OCI-LY3 (cell line): ENCODE measurements at regions not wholly inside any gene's neighbourhood (a gene's known extent, or its start where the extent isn't known, plus 50 kb on each side); places are given as distances from the start of the nearest gene placed in this dataset.

ENCODE experiments used
- H2AFZ ChIP-seq: fragments of 200-600, 300-600 bp; shearing (Covaris generic); 2 replicates; pipeline ENCODE4 v1.6.0; 2014; ENCODE audit warnings: antibody characterized with exemption, low read depth, low read length
- H3K27ac ChIP-seq: fragments of 200-600, 300-600 bp; sonication (generic); 2 replicates; pipeline ENCODE4 v1.5.1; 2014; ENCODE audit warnings: mild to moderate bottlenecking, low read length, moderate library complexity, mixed read lengths
- H3K27me3 ChIP-seq: fragments of 200-600, 300-600 bp; sonication (generic); 2 replicates; pipeline ENCODE4 v1.6.1; 2014; ENCODE audit warnings: low read depth, low read length, mixed read lengths
- H3K36me3 ChIP-seq: fragments of 200-600, 300-600 bp; sonication (generic); replicated peaks from 2 replicates; pipeline ENCODE3; 2014; ENCODE audit warnings: low read depth, low read length, mixed read lengths
- H3K4me1 ChIP-seq: fragments of 300-600, 200-600 bp; sonication (generic); 2 replicates; pipeline ENCODE4 v1.6.1; 2014; ENCODE audit warnings: low read length, mixed read lengths
- H3K4me2 ChIP-seq: fragments of 200-600, 300-600 bp; sonication (generic); 2 replicates; pipeline ENCODE4 v1.6.1; 2014; ENCODE audit warnings: low read length, mixed read lengths
- H3K4me3 ChIP-seq: fragments of 300-600, 200-600 bp; sonication (generic); 2 replicates; pipeline ENCODE4 v1.5.1; 2014; ENCODE audit warnings: antibody characterized with exemption, mild to moderate bottlenecking, low read length, moderate library complexity
- H3K79me2 ChIP-seq: fragments of 300-600, 200-600 bp; shearing (Covaris generic); 2 replicates; pipeline ENCODE4 v1.6.1; 2014; ENCODE audit warnings: mild to moderate bottlenecking, low read length, mixed read lengths
- H3K9ac ChIP-seq: fragments of 300-600, 200-600 bp; shearing (Covaris generic); 2 replicates; pipeline ENCODE4 v1.6.0; 2014; ENCODE audit warnings: mild to moderate bottlenecking, low read length, moderate library complexity
- H3K9me3 ChIP-seq: fragments of 200-600, 300-600 bp; shearing (Covaris generic); 2 replicates; pipeline ENCODE4 v1.6.1; 2014; ENCODE audit warnings: low read length, mixed read lengths; ENCODE audit not compliant: insufficient read depth
- H4K20me1 ChIP-seq: fragments of 200-600, 300-600 bp; sonication (generic); 2 replicates; pipeline ENCODE4 v1.6.1; 2016; ENCODE audit warnings: low read length, mixed read lengths; ENCODE audit not compliant: insufficient read depth
- CTCF ChIP-seq: fragments of 200-600, 300-600 bp; sonication (generic); IDR thresholded peaks from 2 replicates; pipeline ENCODE4 v1.5.1; 2014; ENCODE audit warnings: antibody characterized with exemption, low read length, low read depth
- EZH2phosphoT487 ChIP-seq: fragments of 200-600 bp; shearing (Covaris generic); IDR thresholded peaks from 2 replicates; pipeline ENCODE4 v1.6.1; 2018; ENCODE audit warnings: antibody characterized with exemption, mixed run types, low read depth

- Histone ChIP-seq H3K27me3 (no peaks in the 10 kb centered on the region), H4K20me1 (peaks cover 12% of the 10 kb centered on the region), H3K79me2 (no peaks in the 10 kb centered on the region), H3K27ac (no peak overlapping the region), H3K4me3 (no peak overlapping the region), H2AFZ (no peak overlapping the region), H3K4me1 (no peaks in the 10 kb centered on the region), H3K9me3 (no peaks in the 10 kb centered on the region), H3K4me2 (no peak overlapping the region), H3K36me3 (no peaks in the 10 kb centered on the region), H3K9ac (no peak overlapping the region)
- TF ChIP-seq CTCF, result no peak
- TF ChIP-seq EZH2phosphoT487, result no peak
Measured at GRCh38 chr22:49528420-49528720, 299.3 kb downstream of the BRD1 start.

GRCh38 chr22:49527611-49528419, 299.9 kb downstream of the BRD1 start:
- H3K4me2 ChIP-seq, result no peak overlapping the region
- H3K4me3 ChIP-seq, result no peak overlapping the region
- no peaks in the 10 kb centered on the region for H3K9me3 ChIP-seq
- H3K27me3 ChIP-seq, result no peaks in the 10 kb centered on the region
- H2AFZ ChIP-seq, result no peak overlapping the region
- TF ChIP-seq EZH2phosphoT487 (no peak), CTCF (no peak)
- no peak overlapping the region for H3K9ac ChIP-seq
- no peaks in the 10 kb centered on the region for H3K36me3 ChIP-seq
- no peaks in the 10 kb centered on the region for H3K4me1 ChIP-seq
- peaks cover 12% of the 10 kb centered on the region for H4K20me1 ChIP-seq
- H3K79me2 ChIP-seq, result no peaks in the 10 kb centered on the region
- no peak overlapping the region for H3K27ac ChIP-seq

GRCh38 chr22:49525801-49526535, 301.7 kb downstream of the BRD1 start:
- no peak overlapping the region for H3K4me2 ChIP-seq
- no peak overlapping the region for H2AFZ ChIP-seq
- H3K27ac ChIP-seq, result no peak overlapping the region
- H3K27me3 ChIP-seq, result no peaks in the 10 kb centered on the region
- H4K20me1 ChIP-seq, result peaks cover 12% of the 10 kb centered on the region
- H3K9ac ChIP-seq, result no peak overlapping the region
- no peaks in the 10 kb centered on the region for H3K79me2 ChIP-seq
- H3K36me3 ChIP-seq, result no peaks in the 10 kb centered on the region
- H3K9me3 ChIP-seq, result no peaks in the 10 kb centered on the region
- no peak overlapping the region for H3K4me3 ChIP-seq
- no peaks in the 10 kb centered on the region for H3K4me1 ChIP-seq
- TF ChIP-seq EZH2phosphoT487, result no peak
- TF ChIP-seq CTCF, result no peak

GRCh38 chr22:49525360-49525759, 302.3 kb downstream of the BRD1 start:
- no peak overlapping the region for H3K4me2 ChIP-seq
- no peak overlapping the region for H3K27ac ChIP-seq
- H3K9me3 ChIP-seq, result no peaks in the 10 kb centered on the region
- H3K79me2 ChIP-seq, result no peaks in the 10 kb centered on the region
- H3K9ac ChIP-seq, result no peak overlapping the region
- H2AFZ ChIP-seq, result no peak overlapping the region
- H3K36me3 ChIP-seq, result no peaks in the 10 kb centered on the region
- peaks cover 12% of the 10 kb centered on the region for H4K20me1 ChIP-seq
- H3K4me1 ChIP-seq, result no peaks in the 10 kb centered on the region
- TF ChIP-seq EZH2phosphoT487 (no peak), CTCF (no peak)
- H3K27me3 ChIP-seq, result no peaks in the 10 kb centered on the region
- H3K4me3 ChIP-seq, result no peak overlapping the region
